Activated naive CD4-positive, alpha-beta T cell treated with anti-CD3 and anti-CD28 coated beads for 36 hours (primary cell): ENCODE measurements at regions not wholly inside any gene's neighbourhood (a gene's known extent, or its start where the extent isn't known, plus 50 kb on each side); places are given as distances from the start of the nearest gene placed in this dataset.
"Not testable (repeated sequence)": the region's sequence is repeated elsewhere in the genome, so short reads cannot be mapped to it uniquely, and the experiment has no call there.

Experiments
- CTCF ChIA-PET: fragments of 350-600 bp; sonication (Branson Sonifier 250); formaldehyde crosslinking; loops from one replicate; lab custom pipeline; 2021; ENCODE audit warnings: antibody characterized with exemption; lab: Charles Lee
- DNase-seq: peaks from one replicate; pipeline ENCODE4 v3.0.0-alpha.2; 2020
- H3K27ac Mint-ChIP-seq: one replicate; pipeline ENCODE4 v1.8.0; 2021; ENCODE audit warnings: mild to moderate bottlenecking, mixed read lengths
- H3K27me3 Mint-ChIP-seq: one replicate; pipeline ENCODE4 v1.8.0; 2021; ENCODE audit warnings: low read depth, mixed read lengths
- H3K36me3 Mint-ChIP-seq: one replicate; pipeline ENCODE4 v1.8.0; 2021; ENCODE audit warnings: low read depth, mixed read lengths
- H3K4me1 Mint-ChIP-seq: one replicate; pipeline ENCODE4 v1.8.0; 2021; ENCODE audit warnings: low read depth, mixed read lengths
- H3K4me3 Mint-ChIP-seq: one replicate; pipeline ENCODE4 v1.8.0; 2021; ENCODE audit warnings: mild to moderate bottlenecking, moderate library complexity, mixed read lengths
- H3K9me3 Mint-ChIP-seq: one replicate; pipeline ENCODE4 v1.8.0; 2021; ENCODE audit warnings: mixed read lengths
- intact Hi-C: fragments of 100-400 bp; cut with micrococcal nuclease; formaldehyde crosslinking; loops from one replicate; pipeline ENCODE4 v1.15.1; 2023

GRCh38 chr1:121519756-121520286 is 335.0 kb downstream of the SRGAP2C start:
- H3K36me3 Mint-ChIP-seq = not testable (repeated sequence)

GRCh38 chr1:121522061-121522759 is 337.4 kb downstream of the SRGAP2C start:
- no peaks in the 10 kb centered on the region for H3K9me3 Mint-ChIP-seq
- no peak overlapping the region for H3K27ac Mint-ChIP-seq
- DNase-seq = no peak
- peaks cover 2% of the 10 kb centered on the region for H3K36me3 Mint-ChIP-seq
- intact Hi-C loops = no loop called here
- CTCF ChIA-PET = no interaction called here
- H3K4me3 Mint-ChIP-seq = no peak overlapping the region
- peaks cover 23% of the 10 kb centered on the region for H3K4me1 Mint-ChIP-seq
- no peaks in the 10 kb centered on the region for H3K27me3 Mint-ChIP-seq

More at GRCh38 chr1:121519756-121520286, 335.0 kb downstream of the SRGAP2C start:
- Mint-ChIP-seq H3K27ac (peak overlapping the region; percentile 88), H3K4me1 (peaks cover 37% of the 10 kb centered on the region), H3K4me3 (peak overlapping the region; percentile 89)
- not testable (repeated sequence) for DNase-seq, H3K9me3 Mint-ChIP-seq, H3K27me3 Mint-ChIP-seq
- CTCF ChIA-PET = interaction anchor here (0.6 to 1.3 kb wide), 3 partner anchors 9 to 73 kb away, joined by 3 to 4 read pairs (median 3); no protein-coding TSS in a partner anchor
- intact Hi-C loops = loop anchor here (1.0 to 2.0 kb wide), 2 partner anchors 31 to 63 kb away; no protein-coding TSS in a partner anchor

DNA sequence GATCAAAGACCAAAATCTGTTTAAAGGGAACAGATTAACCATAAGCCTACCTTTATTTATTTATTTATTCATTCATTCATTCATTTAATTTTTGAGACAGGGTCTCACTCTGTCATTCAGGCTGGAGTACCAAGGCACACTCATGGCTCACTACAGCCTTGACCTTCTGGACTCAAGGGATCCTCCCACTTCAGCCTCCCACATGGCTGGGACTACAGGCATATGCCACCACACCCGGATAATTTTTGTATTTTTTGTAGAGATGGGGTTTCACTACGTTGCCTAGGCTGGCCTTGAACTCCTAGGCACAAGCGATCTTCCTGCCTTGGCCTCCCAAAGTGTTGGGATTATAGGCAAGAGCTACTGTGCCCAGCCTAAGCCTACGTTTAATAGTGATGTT is 338.3 kb downstream of the SRGAP2C start:
- H3K4me1 Mint-ChIP-seq = peaks cover 14% of the 10 kb centered on the region
- CTCF ChIA-PET, H3K27ac Mint-ChIP-seq, H3K27me3 Mint-ChIP-seq, intact Hi-C loops, H3K9me3 Mint-ChIP-seq, DNase-seq, H3K36me3 Mint-ChIP-seq, H3K4me3 Mint-ChIP-seq: not testable (repeated sequence)

DNA sequence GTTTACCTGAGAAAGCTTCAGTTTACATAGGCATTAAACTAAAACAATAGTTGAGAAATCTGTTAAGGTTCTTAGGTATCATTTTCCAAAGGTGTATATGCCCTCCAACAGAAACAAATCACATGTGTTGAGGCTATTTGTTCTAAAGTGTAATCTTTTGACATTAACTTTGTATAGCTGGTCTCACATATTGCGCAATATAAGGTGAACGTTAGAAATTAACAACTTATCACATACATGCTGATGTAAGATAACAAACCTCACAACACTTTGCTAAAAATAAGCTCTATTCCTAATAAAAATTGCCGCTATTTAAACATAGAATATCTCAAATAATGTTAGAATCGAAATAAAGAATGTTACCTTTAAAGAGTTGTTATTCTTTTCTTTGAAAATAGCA is 340.6 kb downstream of the SRGAP2C start:
- no peak overlapping the region for H3K27ac Mint-ChIP-seq
- H3K4me3 Mint-ChIP-seq = no peak overlapping the region
- DNase-seq = no peak
- H3K36me3 Mint-ChIP-seq = no peaks in the 10 kb centered on the region
- peaks cover 19% of the 10 kb centered on the region for H3K4me1 Mint-ChIP-seq
- H3K27me3 Mint-ChIP-seq = no peaks in the 10 kb centered on the region
- CTCF ChIA-PET = no interaction called here
- intact Hi-C loops = no loop called here
- H3K9me3 Mint-ChIP-seq = no peaks in the 10 kb centered on the region

- H3K4me3 Mint-ChIP-seq, intact Hi-C loops, H3K27ac Mint-ChIP-seq, H3K9me3 Mint-ChIP-seq, H3K36me3 Mint-ChIP-seq, DNase-seq, H3K27me3 Mint-ChIP-seq: not testable (repeated sequence)
- H3K4me1 Mint-ChIP-seq = peaks cover 19% of the 10 kb centered on the region
- CTCF ChIA-PET = interaction anchor here (1.0 to 1.2 kb wide), 2 partner anchors 10 to 43 kb away, joined by 3 read pairs; no protein-coding TSS in a partner anchor
Observed at GRCh38 chr1:121528958-121529357, 344.2 kb downstream of the SRGAP2C start.

GRCh38 chr1:121530026-121530425 is 345.3 kb downstream of the SRGAP2C start:
- H3K27me3 Mint-ChIP-seq, H3K36me3 Mint-ChIP-seq, H3K27ac Mint-ChIP-seq, intact Hi-C loops, H3K4me3 Mint-ChIP-seq, H3K9me3 Mint-ChIP-seq, DNase-seq: not testable (repeated sequence)
- peaks cover 19% of the 10 kb centered on the region for H3K4me1 Mint-ChIP-seq
- CTCF ChIA-PET = interaction anchor here (1.0 kb wide), 1 partner anchor 44 kb away, joined by 3 read pairs; no protein-coding TSS in a partner anchor

DNA sequence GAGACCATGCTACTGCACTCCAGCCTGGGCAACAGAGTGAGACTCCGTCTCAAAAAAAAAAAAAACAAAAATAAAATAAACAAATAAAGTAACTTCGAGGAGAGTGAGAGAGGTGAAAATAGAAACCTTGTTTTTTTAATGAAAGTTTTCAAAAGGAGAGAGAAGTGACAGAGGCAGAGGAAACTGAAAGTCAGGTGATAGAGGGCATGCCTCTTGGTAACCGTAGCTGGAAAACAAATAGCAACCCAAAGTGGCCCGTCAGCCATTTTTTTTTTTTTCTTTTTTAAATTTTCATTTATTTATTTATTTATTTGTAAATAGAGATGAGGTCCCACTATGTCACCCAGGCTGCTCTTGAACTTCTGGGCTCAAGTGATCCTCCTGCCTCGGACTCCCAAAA is 347.0 kb downstream of the SRGAP2C start:
- H3K27ac Mint-ChIP-seq, H3K4me3 Mint-ChIP-seq, H3K36me3 Mint-ChIP-seq, intact Hi-C loops, H3K9me3 Mint-ChIP-seq, CTCF ChIA-PET, DNase-seq, H3K27me3 Mint-ChIP-seq: not testable (repeated sequence)
- peaks cover 19% of the 10 kb centered on the region for H3K4me1 Mint-ChIP-seq

GRCh38 chr1:121538148-121538547 is 353.4 kb downstream of the SRGAP2C start:
- intact Hi-C loops, CTCF ChIA-PET: not testable (repeated sequence)

GRCh38 chr1:121538943-121539575 is 354.3 kb downstream of the SRGAP2C start:
- Mint-ChIP-seq H3K36me3 (no peaks in the 10 kb centered on the region), H3K4me1 (no peaks in the 10 kb centered on the region), H3K27ac (no peak overlapping the region), H3K4me3 (no peak overlapping the region), H3K27me3 (no peaks in the 10 kb centered on the region), H3K9me3 (no peaks in the 10 kb centered on the region)
- no peak for DNase-seq
- CTCF ChIA-PET = no interaction called here
- intact Hi-C loops = no loop called here

More at GRCh38 chr1:121538148-121538547, 353.4 kb downstream of the SRGAP2C start:
- DNase-seq, H3K4me3 Mint-ChIP-seq, H3K4me1 Mint-ChIP-seq, H3K27me3 Mint-ChIP-seq, H3K9me3 Mint-ChIP-seq, H3K36me3 Mint-ChIP-seq, H3K27ac Mint-ChIP-seq: not testable (repeated sequence)

DNA sequence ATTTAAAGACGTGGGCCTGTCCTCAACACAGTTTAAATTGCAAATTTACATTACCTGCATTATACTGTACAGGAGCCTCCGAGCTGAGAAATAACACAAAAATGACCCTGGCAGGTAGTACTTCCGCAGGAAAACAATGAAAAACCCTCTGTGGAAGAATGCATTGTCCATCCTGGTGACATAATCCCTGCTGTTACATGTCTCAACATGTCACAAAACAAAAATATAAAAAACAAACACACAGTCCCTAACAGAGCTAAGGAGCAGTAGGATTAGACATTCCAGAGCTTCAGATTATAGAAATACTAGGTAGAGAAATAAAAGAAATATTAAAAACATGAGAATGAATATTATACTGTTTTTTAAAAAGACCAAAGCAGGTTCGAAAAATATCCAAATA is 359.2 kb downstream of the SRGAP2C start:
- H3K36me3 Mint-ChIP-seq, H3K27ac Mint-ChIP-seq, DNase-seq, H3K9me3 Mint-ChIP-seq, H3K4me3 Mint-ChIP-seq, H3K27me3 Mint-ChIP-seq, CTCF ChIA-PET, H3K4me1 Mint-ChIP-seq, intact Hi-C loops: not testable (repeated sequence)

GRCh38 chr1:121544500-121544899 is 359.7 kb downstream of the SRGAP2C start:
- Mint-ChIP-seq H3K4me3 (no peak overlapping the region), H3K27ac (no peak overlapping the region), H3K27me3 (no peaks in the 10 kb centered on the region), H3K36me3 (no peaks in the 10 kb centered on the region), H3K9me3 (no peaks in the 10 kb centered on the region), H3K4me1 (peaks cover 2% of the 10 kb centered on the region)
- DNase-seq = no peak
- intact Hi-C loops = no loop called here
- CTCF ChIA-PET = interaction anchor here (0.7 kb wide), 1 partner anchor 101 kb away, joined by 3 read pairs; no protein-coding TSS in a partner anchor

GRCh38 chr1:121545899-121546298 is 361.1 kb downstream of the SRGAP2C start:
- DNase-seq, H3K27ac Mint-ChIP-seq, CTCF ChIA-PET, H3K9me3 Mint-ChIP-seq, H3K4me3 Mint-ChIP-seq, H3K36me3 Mint-ChIP-seq, intact Hi-C loops, H3K4me1 Mint-ChIP-seq, H3K27me3 Mint-ChIP-seq: not testable (repeated sequence)
